H1 (cell line): ENCODE measurements at regions not wholly inside any gene's neighbourhood (a gene's known extent, or its start where the extent isn't known, plus 50 kb on each side); places are given as distances from the start of the nearest gene placed in this dataset.

Experiments
- CTCF ChIA-PET: fragments of 300-600 bp; sonication (Branson Sonifier 250); formaldehyde crosslinking; loops from one replicate; lab custom pipeline; 2021; ENCODE audit not compliant: partially characterized antibody; lab: Charles Lee
- POLR2A ChIA-PET: fragments of 300-600 bp; sonication (Branson Sonifier 250); formaldehyde crosslinking; loops from one replicate; lab custom pipeline; 2021; ENCODE audit warnings: inconsistent platforms; ENCODE audit not compliant: partially characterized antibody; lab: Charles Lee
- DNase-seq, 2 experiments: peaks; one replicate each; pipeline versions ENCODE4 v3.0.0 to v3.0.0-alpha.2; 2010 to 2022; ENCODE audit warnings: low spot score in 2 of 2, low read depth in 1 of 2, mixed read lengths in 1 of 2
- FAIRE-seq: peaks from 2 replicates; lab custom pipeline; 2011; peaks lifted over from hg19 to GRCh38; lab: Jason Lieb, UNC
- H2AFZ ChIP-seq: 2 replicates; pipeline ENCODE4 v1.8.1; 2012; ENCODE audit warnings: low read length, inconsistent platforms
- H2AK5ac ChIP-seq: 2 replicates; pipeline ENCODE4 v1.6.1; 2013; ENCODE audit warnings: low read depth, low read length
- H2BK120ac ChIP-seq: replicated peaks from 2 replicates; pipeline ENCODE3; 2013; ENCODE audit warnings: low read depth, low read length, inconsistent platforms
- H2BK12ac ChIP-seq: 2 replicates; pipeline ENCODE4 v1.6.1; 2013; ENCODE audit warnings: low read depth, low read length
- H2BK15ac ChIP-seq: 2 replicates; pipeline ENCODE4 v1.6.1; 2013; ENCODE audit warnings: low read length
- H2BK20ac ChIP-seq: 2 replicates; pipeline ENCODE4 v1.6.1; 2013; ENCODE audit warnings: low read length
- H2BK5ac ChIP-seq: 2 replicates; pipeline ENCODE4 v1.6.1; 2013; ENCODE audit warnings: low read depth, low read length
- H3K14ac ChIP-seq: 2 replicates; pipeline ENCODE4 v1.6.1; 2013; ENCODE audit warnings: inconsistent platforms; ENCODE audit not compliant: insufficient read length
- H3K18ac ChIP-seq: 2 replicates; pipeline ENCODE4 v1.6.1; 2013; ENCODE audit warnings: low read length; ENCODE audit errors: extremely low read depth
- H3K23ac ChIP-seq: 2 replicates; pipeline ENCODE4 v1.6.1; 2013; ENCODE audit warnings: inconsistent platforms; ENCODE audit not compliant: insufficient read length
- H3K23me2 ChIP-seq: 2 replicates; pipeline ENCODE4 v1.6.1; 2013; ENCODE audit warnings: low read depth, low read length
- H3K27ac ChIP-seq: 2 replicates; pipeline ENCODE4 v1.6.1; 2011; ENCODE audit warnings: low read depth, low read length, inconsistent platforms
- H3K27me3 ChIP-seq, 4 experiments: replicated peaks in 1 of 4; 1 replicate in 1 of 4; 2 replicates in 3 of 4; pipeline versions ENCODE4 v1.6.1 to v1.8.1; 2011 to 2013; ENCODE audit warnings: low read length in 3 of 4, mild to moderate bottlenecking in 3 of 4, inconsistent platforms in 2 of 4, mixed read lengths in 2 of 4, moderate library complexity in 1 of 4; ENCODE audit not compliant: control insufficient read depth in 3 of 4, insufficient read depth in 3 of 4; ENCODE audit errors: extremely low read depth in 1 of 4
- H3K36me3 ChIP-seq, 4 experiments: 2 replicates each; pipeline versions ENCODE4 v1.6.1 to v1.8.1; 2011 to 2013; ENCODE audit warnings: mild to moderate bottlenecking in 4 of 4, low read length in 3 of 4, moderate library complexity in 2 of 4, control low read depth in 1 of 4, inconsistent platforms in 1 of 4; ENCODE audit not compliant: insufficient read depth in 4 of 4, control insufficient read depth in 2 of 4
- H3K4ac ChIP-seq: replicated peaks from 2 replicates; pipeline ENCODE3; 2013; ENCODE audit warnings: low read length, low read depth, mixed read lengths, inconsistent platforms; ENCODE audit not compliant: insufficient read length
- H3K4me1 ChIP-seq, 4 experiments: replicated peaks in 1 of 4; 1 replicate in 1 of 4; 2 replicates in 3 of 4; pipeline versions ENCODE4 v1.6.1 to v1.8.1; 2011 to 2013; ENCODE audit warnings: low read length in 3 of 4, inconsistent platforms in 2 of 4, mixed read lengths in 1 of 4; ENCODE audit not compliant: insufficient read depth in 4 of 4, control insufficient read depth in 3 of 4
- H3K4me2 ChIP-seq, 2 experiments: 2 replicates each; pipeline versions ENCODE4 v1.6.1 to v1.8.1; 2011 to 2013; ENCODE audit warnings: low read depth in 2 of 2, low read length in 2 of 2, control low read depth in 1 of 2, inconsistent platforms in 1 of 2, mild to moderate bottlenecking in 1 of 2; ENCODE audit not compliant: insufficient read depth in 1 of 2
- H3K4me3 ChIP-seq, 4 experiments: fragments of 200-600, 300-600 bp in 1 of 4; sonication (generic), shearing (Covaris generic), sonication (Bioruptor Twin) in 1 of 4; 2 replicates each; pipeline versions ENCODE4 v1.5.1 to v1.8.1; 2011 to 2016; ENCODE audit warnings: low read length in 4 of 4, low read depth in 3 of 4, control low read depth in 2 of 4, inconsistent platforms in 2 of 4, mild to moderate bottlenecking in 2 of 4, mixed read lengths in 1 of 4, moderate library complexity in 1 of 4; ENCODE audit not compliant: insufficient read depth in 2 of 4; ENCODE audit errors: extremely low read depth in 1 of 4
- H3K56ac ChIP-seq: replicated peaks from 2 replicates; pipeline ENCODE3; 2013; ENCODE audit warnings: low read depth, mild to moderate bottlenecking, mixed read lengths, low read length, inconsistent platforms; ENCODE audit not compliant: insufficient read length
- H3K79me1 ChIP-seq: 2 replicates; pipeline ENCODE4 v1.6.1; 2013; ENCODE audit warnings: low read depth, low read length, control low read depth
- H3K79me2 ChIP-seq, 2 experiments: 2 replicates each; pipeline versions ENCODE4 v1.6.1 to v1.8.1; 2012 to 2013; ENCODE audit warnings: low read length in 2 of 2, mild to moderate bottlenecking in 2 of 2, inconsistent platforms in 1 of 2; ENCODE audit not compliant: insufficient read depth in 2 of 2, control insufficient read depth in 1 of 2
- H3K9ac ChIP-seq, 4 experiments: replicated peaks in 1 of 4; 1 replicate in 1 of 4; 2 replicates in 3 of 4; pipeline versions ENCODE4 v1.6.1 to v1.8.1; 2011 to 2013; ENCODE audit warnings: low read depth in 3 of 4, low read length in 3 of 4, control low read depth in 2 of 4, mild to moderate bottlenecking in 2 of 4, moderate library complexity in 2 of 4, inconsistent platforms in 1 of 4; ENCODE audit errors: extremely low read depth in 1 of 4
- H3K9me3 ChIP-seq, 2 experiments: 2 replicates each; pipeline versions ENCODE4 v1.6.1 to v1.8.1; 2012 to 2013; ENCODE audit warnings: mild to moderate bottlenecking in 2 of 2, moderate library complexity in 2 of 2, control low read depth in 1 of 2, inconsistent platforms in 1 of 2, low read depth in 1 of 2, low read length in 1 of 2, mixed read lengths in 1 of 2; ENCODE audit not compliant: insufficient read depth in 2 of 2
- H4K20me1 ChIP-seq, 2 experiments: replicated peaks in 1 of 2; 2 replicates each; pipeline versions ENCODE3 to v1.8.1; 2011 to 2013; ENCODE audit warnings: inconsistent platforms in 2 of 2, low read length in 2 of 2, mild to moderate bottlenecking in 1 of 2; ENCODE audit not compliant: insufficient read depth in 2 of 2, control insufficient read depth in 1 of 2
- H4K5ac ChIP-seq: 2 replicates; pipeline ENCODE4 v1.6.1; 2013; ENCODE audit warnings: low read length, low read depth, mixed read lengths, inconsistent platforms; ENCODE audit not compliant: insufficient read length
- H4K8ac ChIP-seq: 2 replicates; pipeline ENCODE4 v1.8.0; 2013; ENCODE audit warnings: mild to moderate bottlenecking, moderate library complexity, low read length, inconsistent platforms; ENCODE audit not compliant: insufficient read depth; ENCODE audit errors: extremely low read depth
- H4K91ac ChIP-seq: replicated peaks from 2 replicates; pipeline ENCODE3; 2013; ENCODE audit warnings: low read length, mixed read lengths, inconsistent platforms; ENCODE audit not compliant: insufficient read length
- BCL11A ChIP-seq, 2 experiments: IDR thresholded peaks; one replicate each; pipeline ENCODE4 v1.6.1; 2011; ENCODE audit warnings: low read depth in 2 of 2, low read length in 2 of 2, mild to moderate bottlenecking in 2 of 2
- NRF1 ChIP-seq: IDR thresholded peaks from 2 replicates; pipeline ENCODE4 v1.6.1; 2011; ENCODE audit warnings: mild to moderate bottlenecking, low read depth, low read length, improper control_type of control experiment
- SRF ChIP-seq: IDR thresholded peaks from 2 replicates; pipeline ENCODE4 v1.6.1; 2011; ENCODE audit warnings: mild to moderate bottlenecking, low read depth, low read length, moderate library complexity
- ZNF274 ChIP-seq: IDR thresholded peaks from 2 replicates; pipeline ENCODE4 v1.7.0; 2012; ENCODE audit warnings: low read length, borderline replicate concordance; ENCODE audit errors: extremely low read depth
- WGBS, 2 experiments: shearing (Covaris generic) in 1 of 2; methylation state at CpG; one replicate each; pipeline versions ENCODE4 v1.1.6 to v1.1.7; 2013 to 2015; ENCODE audit warnings: low lambda C conversion rate in 2 of 2, mixed read lengths in 2 of 2, inconsistent platforms in 1 of 2, low coverage in 1 of 2, missing lambda C conversion rate in 1 of 2; ENCODE audit not compliant: insufficient replicate concordance in 2 of 2, insufficient coverage in 1 of 2, insufficient read length in 1 of 2; ENCODE audit errors: extremely low coverage in 1 of 2, missing lambda C conversion rate in 1 of 2; 5-methylcytosine and 5-hydroxymethylcytosine counted together
- TF ChIP-seq, protein P1 (sequence below), 3 experiments: IDR thresholded peaks; 1 replicate in 2 of 3; 2 replicates in 1 of 3; pipeline versions ENCODE4 v1.5.1 to v1.6.1; 2011; ENCODE audit warnings: low read length in 3 of 3, mild to moderate bottlenecking in 3 of 3, inconsistent platforms in 2 of 3, low read depth in 1 of 3, moderate library complexity in 1 of 3; ENCODE audit not compliant: insufficient read depth in 1 of 3; ENCODE audit errors: control extremely low read depth in 1 of 3

DNA sequence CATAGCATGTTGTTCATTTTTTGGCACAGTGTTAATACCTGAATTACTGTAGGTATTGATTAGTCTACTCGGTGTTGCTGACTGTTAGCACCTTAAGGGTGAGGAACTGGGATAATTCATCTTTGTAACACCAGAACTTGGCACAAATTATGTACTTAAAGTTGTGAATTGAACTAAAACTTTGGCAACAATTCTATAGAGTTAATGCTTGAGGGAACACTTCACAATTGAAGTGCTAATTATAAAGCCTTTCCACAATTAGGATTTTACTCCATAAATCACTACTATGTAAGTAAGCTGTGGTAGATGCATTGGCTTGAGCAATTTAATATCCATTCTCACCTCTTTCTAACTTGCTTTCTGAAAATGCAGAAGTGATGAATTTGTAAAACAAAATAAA, 686.7 kb downstream of the PDHA2 start:
- no peaks in the 10 kb centered on the region for H3K9me3 ChIP-seq
- no peak overlapping the region for H2BK5ac ChIP-seq
- no peak overlapping the region for H4K91ac ChIP-seq
- no peak for TF ChIP-seq ZNF274
- no peak for TF ChIP-seq BCL11A (IDR thresholded peaks at IDR 0.05; ENCODE audit: low read depth in 2 of 2, low read length in 2 of 2)
- TF ChIP-seq, protein P1, sequence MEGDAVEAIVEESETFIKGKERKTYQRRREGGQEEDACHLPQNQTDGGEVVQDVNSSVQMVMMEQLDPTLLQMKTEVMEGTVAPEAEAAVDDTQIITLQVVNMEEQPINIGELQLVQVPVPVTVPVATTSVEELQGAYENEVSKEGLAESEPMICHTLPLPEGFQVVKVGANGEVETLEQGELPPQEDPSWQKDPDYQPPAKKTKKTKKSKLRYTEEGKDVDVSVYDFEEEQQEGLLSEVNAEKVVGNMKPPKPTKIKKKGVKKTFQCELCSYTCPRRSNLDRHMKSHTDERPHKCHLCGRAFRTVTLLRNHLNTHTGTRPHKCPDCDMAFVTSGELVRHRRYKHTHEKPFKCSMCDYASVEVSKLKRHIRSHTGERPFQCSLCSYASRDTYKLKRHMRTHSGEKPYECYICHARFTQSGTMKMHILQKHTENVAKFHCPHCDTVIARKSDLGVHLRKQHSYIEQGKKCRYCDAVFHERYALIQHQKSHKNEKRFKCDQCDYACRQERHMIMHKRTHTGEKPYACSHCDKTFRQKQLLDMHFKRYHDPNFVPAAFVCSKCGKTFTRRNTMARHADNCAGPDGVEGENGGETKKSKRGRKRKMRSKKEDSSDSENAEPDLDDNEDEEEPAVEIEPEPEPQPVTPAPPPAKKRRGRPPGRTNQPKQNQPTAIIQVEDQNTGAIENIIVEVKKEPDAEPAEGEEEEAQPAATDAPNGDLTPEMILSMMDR (IDR thresholded peaks at IDR 0.05; ENCODE audit: control extremely low read depth in 1 of 3, insufficient read depth in 1 of 3, low read depth in 1 of 3, low read length in 3 of 3): no peak
- no peak for TF ChIP-seq NRF1
- TF ChIP-seq SRF: no peak
- no peaks in the 10 kb centered on the region for H3K79me1 ChIP-seq
- no peaks in the 10 kb centered on the region for H4K20me1 ChIP-seq
- H3K36me3 ChIP-seq: no peaks in the 10 kb centered on the region
- H2BK15ac ChIP-seq: no peak overlapping the region
- H3K9ac ChIP-seq: no peak overlapping the region
- H3K4me3 ChIP-seq: no peak overlapping the region
- H2BK20ac ChIP-seq: no peak overlapping the region
- H3K18ac ChIP-seq: no peak overlapping the region
- H3K4me1 ChIP-seq: no peaks in the 10 kb centered on the region
- no peak overlapping the region for H2AFZ ChIP-seq
- H3K14ac ChIP-seq: no peak overlapping the region
- H3K23ac ChIP-seq: no peak overlapping the region
- no peak overlapping the region for H4K5ac ChIP-seq
- ChIA-PET CTCF (no interaction called here), POLR2A (no interaction called here)
- no peaks in the 10 kb centered on the region for H3K23me2 ChIP-seq
- no peak for FAIRE-seq
- WGBS, 2 experiments: 77% methylated on average over 1 of the region's 1 CpG; no CpG with 5 or more reads in 1 of the 2 experiments
- H3K27me3 ChIP-seq: no peaks in the 10 kb centered on the region
- DNase-seq: no peak
- no peak overlapping the region for H2AK5ac ChIP-seq
- H4K8ac ChIP-seq: no peak overlapping the region
- H3K4me2 ChIP-seq: no peak overlapping the region
- no peak overlapping the region for H2BK12ac ChIP-seq
- no peaks in the 10 kb centered on the region for H3K79me2 ChIP-seq
- no peak overlapping the region for H3K27ac ChIP-seq
- H2BK120ac ChIP-seq: no peak overlapping the region
- no peak overlapping the region for H3K4ac ChIP-seq
- no peak overlapping the region for H3K56ac ChIP-seq
